Activated CD8-positive, alpha-beta T cell treated with anti-CD3 and anti-CD28 coated beads, Interleukin-2, amount 10 ng/mL, durations not matched to agents 7 days and 5 days (primary cell): ENCODE measurements at regions not wholly inside any gene's neighbourhood (a gene's known extent, or its start where the extent isn't known, plus 50 kb on each side); places are given as distances from the start of the nearest gene placed in this dataset.
"Not testable (repeated sequence)": the region's sequence is repeated elsewhere in the genome, so short reads cannot be mapped to it uniquely, and the experiment has no call there.

Experiments
- ATAC-seq: fragments of 150-1000 bp; cut with Tn5 transposase; one replicate; pipeline ENCODE4 v1.10.0; 2021; ENCODE audit warnings: moderate library complexity
- CTCF ChIA-PET: fragments of 350-600 bp; sonication (Branson Sonifier 250); formaldehyde crosslinking; loops from one replicate; lab custom pipeline; 2021; ENCODE audit warnings: antibody characterized with exemption; lab: Charles Lee
- POLR2A ChIA-PET: fragments of 350-600 bp; sonication (Branson Sonifier 250); formaldehyde crosslinking; loops from one replicate; lab custom pipeline; 2021; ENCODE audit warnings: antibody characterized with exemption; lab: Charles Lee
- DNase-seq: peaks from one replicate; pipeline ENCODE4 v3.0.0-alpha.2; 2020
- H3K27ac Mint-ChIP-seq: one replicate; pipeline ENCODE4 v1.8.0; 2021; ENCODE audit warnings: mild to moderate bottlenecking, mixed read lengths
- H3K27me3 Mint-ChIP-seq: one replicate; pipeline ENCODE4 v1.8.0; 2021; ENCODE audit warnings: low read depth, mixed read lengths
- H3K36me3 Mint-ChIP-seq: one replicate; pipeline ENCODE4 v1.8.0; 2021; ENCODE audit warnings: low read depth, mixed read lengths
- H3K4me1 Mint-ChIP-seq: one replicate; pipeline ENCODE4 v1.8.0; 2021; ENCODE audit warnings: low read depth, mixed read lengths
- H3K4me3 Mint-ChIP-seq: one replicate; pipeline ENCODE4 v1.8.0; 2021; ENCODE audit warnings: mild to moderate bottlenecking, mixed read lengths
- H3K9me3 Mint-ChIP-seq: one replicate; pipeline ENCODE4 v1.8.0; 2022; ENCODE audit warnings: mixed read lengths; ENCODE audit not compliant: insufficient read depth

- ChIA-PET POLR2A (interaction anchor here (0.6 kb wide), 1 partner anchor 312 kb away, joined by 3 read pairs; no protein-coding TSS in a partner anchor), CTCF (interaction anchor here (0.6 to 4.7 kb wide), 25 partner anchors 8 to 257 kb away, joined by 3 to 37 read pairs (median 5); no protein-coding TSS in a partner anchor)
- Mint-ChIP-seq H3K9me3 (no peaks in the 10 kb centered on the region), H3K4me3 (no peak overlapping the region), H3K27me3 (peaks cover 16% of the 10 kb centered on the region), H3K36me3 (no peaks in the 10 kb centered on the region), H3K27ac (peak overlapping the region; percentile 42), H3K4me1 (peaks cover 30% of the 10 kb centered on the region)
- DNase-seq: no peak
- peak; percentile 40 for ATAC-seq
These were observed 76.4 kb downstream of the GGTLC2 start for GRCh38 chr22:22720724-22721261.

- no peak overlapping the region for H3K27ac Mint-ChIP-seq
- peaks cover 30% of the 10 kb centered on the region for H3K4me1 Mint-ChIP-seq
- H3K9me3 Mint-ChIP-seq: no peaks in the 10 kb centered on the region
- no peak for ATAC-seq
- H3K27me3 Mint-ChIP-seq: peaks cover 14% of the 10 kb centered on the region
- ChIA-PET CTCF (interaction anchor here (1.0 to 4.7 kb wide), 10 partner anchors 8 to 162 kb away, joined by 3 to 37 read pairs (median 8); no protein-coding TSS in a partner anchor), POLR2A (no interaction called here)
- H3K4me3 Mint-ChIP-seq: no peak overlapping the region
- DNase-seq: peak; percentile 33
- no peaks in the 10 kb centered on the region for H3K36me3 Mint-ChIP-seq
These were observed 77.4 kb downstream of the GGTLC2 start for GRCh38 chr22:22721681-22722354.

- Mint-ChIP-seq H3K9me3 (no peaks in the 10 kb centered on the region), H3K4me3 (no peak overlapping the region)
- CTCF ChIA-PET: interaction anchor here (1.0 to 2.3 kb wide), 3 partner anchors 8 to 25 kb away, joined by 3 to 6 read pairs (median 3); no protein-coding TSS in a partner anchor
These were observed 84.0 kb downstream of the GGTLC2 start for GRCh38 chr22:22728382-22728781.

GRCh38 chr22:22730655-22731373 lies 86.4 kb downstream of the GGTLC2 start:
- Mint-ChIP-seq H3K27me3 (peaks cover 10% of the 10 kb centered on the region), H3K36me3 (no peaks in the 10 kb centered on the region), H3K4me3 (no peak overlapping the region), H3K27ac (no peak overlapping the region), H3K4me1 (peaks cover 17% of the 10 kb centered on the region), H3K9me3 (no peaks in the 10 kb centered on the region)
- ATAC-seq: no peak
- ChIA-PET POLR2A (no interaction called here), CTCF (interaction anchor here (1.6 to 2.3 kb wide), 3 partner anchors 10 to 22 kb away, joined by 5 to 8 read pairs (median 6); no protein-coding TSS in a partner anchor)
- no peak for DNase-seq

More at GRCh38 chr22:22728382-22728781, 84.0 kb downstream of the GGTLC2 start:
- DNase-seq: no peak
- H3K27ac Mint-ChIP-seq: no peak overlapping the region
- peaks cover 13% of the 10 kb centered on the region for H3K27me3 Mint-ChIP-seq
- no peaks in the 10 kb centered on the region for H3K36me3 Mint-ChIP-seq
- ATAC-seq: no peak
- POLR2A ChIA-PET: no interaction called here
- peaks cover 10% of the 10 kb centered on the region for H3K4me1 Mint-ChIP-seq

GRCh38 chr22:22731374-22731676 lies 86.9 kb downstream of the GGTLC2 start:
- no peaks in the 10 kb centered on the region for H3K36me3 Mint-ChIP-seq
- peaks cover 21% of the 10 kb centered on the region for H3K4me1 Mint-ChIP-seq
- H3K4me3 Mint-ChIP-seq: no peak overlapping the region
- no peak overlapping the region for H3K27ac Mint-ChIP-seq
- ChIA-PET CTCF (no interaction called here), POLR2A (no interaction called here)
- DNase-seq: no peak
- H3K27me3 Mint-ChIP-seq: peaks cover 14% of the 10 kb centered on the region
- no peaks in the 10 kb centered on the region for H3K9me3 Mint-ChIP-seq
- ATAC-seq: no peak

GRCh38 chr22:22733006-22733405 lies 88.6 kb downstream of the GGTLC2 start:
- H3K9me3 Mint-ChIP-seq, CTCF ChIA-PET, ATAC-seq, H3K27ac Mint-ChIP-seq, H3K4me3 Mint-ChIP-seq, H3K36me3 Mint-ChIP-seq, DNase-seq, POLR2A ChIA-PET: not testable (repeated sequence)
- Mint-ChIP-seq H3K27me3 (peaks cover 17% of the 10 kb centered on the region), H3K4me1 (peaks cover 24% of the 10 kb centered on the region)

GRCh38 chr22:22733881-22734373 lies 89.5 kb downstream of the GGTLC2 start:
- Mint-ChIP-seq H3K36me3 (no peaks in the 10 kb centered on the region), H3K27ac (no peak overlapping the region), H3K9me3 (no peaks in the 10 kb centered on the region), H3K27me3 (peaks cover 15% of the 10 kb centered on the region), H3K4me3 (no peak overlapping the region), H3K4me1 (peaks cover 19% of the 10 kb centered on the region)
- ATAC-seq (no peak), DNase-seq (no peak)
- ChIA-PET POLR2A (no interaction called here), CTCF (interaction anchor here (1.1 to 1.2 kb wide), 2 partner anchors 10 to 35 kb away, joined by 3 to 4 read pairs; no protein-coding TSS in a partner anchor)

- ATAC-seq, DNase-seq, H3K9me3 Mint-ChIP-seq, H3K36me3 Mint-ChIP-seq, H3K27ac Mint-ChIP-seq, H3K4me3 Mint-ChIP-seq, POLR2A ChIA-PET: not testable (repeated sequence)
- CTCF ChIA-PET: interaction anchor here (0.6 to 1.2 kb wide), 3 partner anchors 10 to 42 kb away, joined by 3 to 4 read pairs (median 3); no protein-coding TSS in a partner anchor
- Mint-ChIP-seq H3K4me1 (peaks cover 19% of the 10 kb centered on the region), H3K27me3 (peaks cover 16% of the 10 kb centered on the region)
These were observed 90.2 kb downstream of the GGTLC2 start for GRCh38 chr22:22734395-22735272.

GRCh38 chr22:22735276-22735675 lies 90.9 kb downstream of the GGTLC2 start:
- H3K9me3 Mint-ChIP-seq, H3K27ac Mint-ChIP-seq, H3K36me3 Mint-ChIP-seq, POLR2A ChIA-PET, DNase-seq, H3K4me3 Mint-ChIP-seq, ATAC-seq: not testable (repeated sequence)
- CTCF ChIA-PET: interaction anchor here (1.2 kb wide), 1 partner anchor 9 kb away, joined by 3 read pairs; no protein-coding TSS in a partner anchor
- H3K4me1 Mint-ChIP-seq: peaks cover 19% of the 10 kb centered on the region
- H3K27me3 Mint-ChIP-seq: peaks cover 16% of the 10 kb centered on the region

GRCh38 chr22:22735695-22736611 lies 91.5 kb downstream of the GGTLC2 start:
- Mint-ChIP-seq H3K4me3 (no peak overlapping the region), H3K27me3 (peaks cover 21% of the 10 kb centered on the region), H3K4me1 (peaks cover 19% of the 10 kb centered on the region), H3K9me3 (no peaks in the 10 kb centered on the region), H3K27ac (no peak overlapping the region), H3K36me3 (no peaks in the 10 kb centered on the region)
- DNase-seq (no peak), ATAC-seq (no peak)
- CTCF ChIA-PET: interaction anchor here (1.0 to 1.7 kb wide), 4 partner anchors 10 to 148 kb away, joined by 3 to 5 read pairs (median 4); no protein-coding TSS in a partner anchor
- POLR2A ChIA-PET: interaction anchor here (0.6 kb wide), 1 partner anchor 131 kb away, joined by 3 read pairs; no protein-coding TSS in a partner anchor
